Lower leg skin (tissue), 3 donors: ENCODE measurements at regions not wholly inside any gene's neighbourhood (a gene's known extent, or its start where the extent isn't known, plus 50 kb on each side); places are given as distances from the start of the nearest gene placed in this dataset.

Experiments used
- POLR2A ChIP-seq, 2 donors: fragments of 450-650 bp; IDR thresholded peaks; one replicate each; pipeline ENCODE4 v1.6.1; 2016 to 2017; ENCODE audit warnings: antibody characterized with exemption in 2 of 2, mild to moderate bottlenecking in 1 of 2, moderate library complexity in 1 of 2
- TF ChIP-seq, protein P1 (sequence below), 3 donors: fragments of 450-650 bp; IDR thresholded peaks; one replicate each; pipeline ENCODE4 v1.5.1; 2016; ENCODE audit warnings: antibody characterized with exemption in 3 of 3, mild to moderate bottlenecking in 3 of 3, moderate library complexity in 2 of 3

GRCh38 chr16:62940569-62940968, 904.3 kb upstream of the CDH8 start:
- TF ChIP-seq, protein P1, sequence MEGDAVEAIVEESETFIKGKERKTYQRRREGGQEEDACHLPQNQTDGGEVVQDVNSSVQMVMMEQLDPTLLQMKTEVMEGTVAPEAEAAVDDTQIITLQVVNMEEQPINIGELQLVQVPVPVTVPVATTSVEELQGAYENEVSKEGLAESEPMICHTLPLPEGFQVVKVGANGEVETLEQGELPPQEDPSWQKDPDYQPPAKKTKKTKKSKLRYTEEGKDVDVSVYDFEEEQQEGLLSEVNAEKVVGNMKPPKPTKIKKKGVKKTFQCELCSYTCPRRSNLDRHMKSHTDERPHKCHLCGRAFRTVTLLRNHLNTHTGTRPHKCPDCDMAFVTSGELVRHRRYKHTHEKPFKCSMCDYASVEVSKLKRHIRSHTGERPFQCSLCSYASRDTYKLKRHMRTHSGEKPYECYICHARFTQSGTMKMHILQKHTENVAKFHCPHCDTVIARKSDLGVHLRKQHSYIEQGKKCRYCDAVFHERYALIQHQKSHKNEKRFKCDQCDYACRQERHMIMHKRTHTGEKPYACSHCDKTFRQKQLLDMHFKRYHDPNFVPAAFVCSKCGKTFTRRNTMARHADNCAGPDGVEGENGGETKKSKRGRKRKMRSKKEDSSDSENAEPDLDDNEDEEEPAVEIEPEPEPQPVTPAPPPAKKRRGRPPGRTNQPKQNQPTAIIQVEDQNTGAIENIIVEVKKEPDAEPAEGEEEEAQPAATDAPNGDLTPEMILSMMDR (IDR thresholded peaks at IDR 0.05) = no peak
- no peak for TF ChIP-seq POLR2A (IDR thresholded peaks at IDR 0.05)
